HG02852 (cell line): ENCODE measurements at regions not wholly inside any gene's neighbourhood (a gene's known extent, or its start where the extent isn't known, plus 50 kb on each side); places are given as distances from the start of the nearest gene placed in this dataset.

Experiments
- ATAC-seq: cut with Tn5 transposase; IDR thresholded peaks from one replicate; pipeline ENCODE4 v1.9.1; 2021; ENCODE audit warnings: mild to moderate bottlenecking, moderate library complexity; ENCODE audit not compliant: unreplicated experiment

DNA sequence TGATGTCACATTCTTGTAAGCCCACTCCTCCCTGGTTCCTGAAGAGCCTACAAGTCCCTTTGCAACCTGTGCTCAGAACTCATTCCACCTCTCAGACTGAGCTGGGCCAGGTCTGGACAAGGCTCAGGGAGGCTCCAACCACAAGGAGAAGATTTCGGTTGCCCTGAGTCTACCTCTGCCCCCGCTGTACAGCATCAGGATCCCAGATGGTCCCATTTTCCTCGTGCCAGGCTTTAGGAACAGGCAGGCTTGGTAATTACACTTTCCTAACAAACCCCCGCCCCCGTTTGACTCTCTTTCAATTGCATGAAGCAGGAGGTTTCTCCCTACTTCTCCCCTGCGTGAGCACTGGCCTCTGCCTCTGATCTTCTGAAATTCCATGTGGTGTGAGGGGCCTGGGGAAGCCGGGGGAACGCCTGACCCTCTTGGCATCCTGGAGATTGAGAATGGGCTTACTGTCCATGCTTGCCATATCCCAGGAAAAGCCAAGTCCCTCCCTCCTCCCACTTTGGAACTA, 86.9 kb upstream of the CTNNA1 start:
- ATAC-seq = no peak

DNA sequence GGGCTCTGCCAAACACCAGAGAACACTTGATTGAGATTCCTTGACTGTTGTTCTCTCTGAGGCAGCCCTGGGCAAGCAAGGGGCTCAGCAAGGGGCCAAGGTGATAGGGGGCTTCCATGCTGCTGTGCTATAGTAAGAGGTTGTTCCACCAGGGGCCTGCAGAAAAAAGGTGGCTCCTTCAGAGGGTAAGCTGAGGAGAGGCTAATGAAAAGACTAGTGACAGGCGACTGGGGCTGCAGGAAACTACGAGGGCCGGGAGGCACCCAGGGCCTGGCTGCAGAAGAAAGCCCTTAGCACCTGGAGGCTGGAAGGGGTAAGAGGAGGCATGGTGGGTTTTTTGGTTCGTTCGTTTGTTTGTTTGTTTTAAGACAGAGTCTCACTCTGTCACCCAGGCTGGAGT, 88.0 kb upstream of the CTNNA1 start:
- no peak for ATAC-seq

DNA sequence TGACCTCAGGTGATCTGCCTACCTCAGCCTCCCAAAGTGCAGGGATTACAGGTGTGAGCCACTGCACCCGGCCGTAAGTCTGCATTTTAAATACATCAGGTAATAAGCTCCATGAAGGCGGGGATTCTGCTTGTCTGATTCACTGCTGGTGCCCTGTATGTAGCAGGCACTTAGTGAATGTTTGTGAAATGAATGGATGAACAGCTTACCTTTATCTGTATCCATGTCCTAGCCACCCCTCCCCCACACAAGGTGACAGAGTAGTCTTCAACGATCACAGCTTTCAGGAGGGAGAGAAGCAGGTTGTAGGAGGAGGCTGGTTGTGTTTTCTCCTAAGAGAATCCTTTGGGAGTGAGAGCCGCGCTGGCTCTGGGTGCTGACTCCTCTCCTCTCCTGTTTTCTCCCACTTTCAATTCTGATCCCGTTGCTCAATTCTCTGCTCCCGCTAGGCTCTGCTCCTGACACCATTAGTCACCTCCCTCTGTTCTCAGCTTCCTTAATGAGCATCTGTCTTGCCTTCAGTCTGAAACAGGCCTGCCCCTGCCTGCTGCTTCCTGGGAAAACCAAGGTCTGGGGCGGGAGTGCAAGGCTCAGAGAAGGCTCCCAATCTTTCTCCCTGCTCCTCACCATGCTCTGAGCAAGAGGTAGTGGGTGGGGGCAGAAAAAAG, 88.8 kb upstream of the CTNNA1 start:
- no peak for ATAC-seq

DNA sequence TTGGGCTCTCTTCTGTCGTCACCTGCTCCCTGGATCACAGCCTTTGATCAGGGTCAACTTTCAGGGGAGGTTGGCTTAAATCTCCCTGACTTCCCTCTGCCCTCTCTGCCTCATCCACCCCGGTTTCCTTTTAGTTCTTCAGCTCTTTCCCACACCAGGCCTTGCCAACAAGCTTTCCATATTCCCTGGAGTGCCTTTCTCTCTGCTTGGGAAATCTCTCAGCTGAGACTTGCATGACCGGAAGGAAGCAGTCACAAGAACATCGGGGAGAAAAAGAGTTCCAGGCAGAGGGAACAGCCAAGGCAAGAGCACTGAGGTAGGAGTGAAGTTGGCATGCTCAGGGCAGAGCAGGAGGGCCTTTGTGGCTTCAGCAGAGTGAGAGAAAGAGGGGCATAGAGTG, 88.4 kb upstream of the HSPA9 start:
- ATAC-seq = no peak

DNA sequence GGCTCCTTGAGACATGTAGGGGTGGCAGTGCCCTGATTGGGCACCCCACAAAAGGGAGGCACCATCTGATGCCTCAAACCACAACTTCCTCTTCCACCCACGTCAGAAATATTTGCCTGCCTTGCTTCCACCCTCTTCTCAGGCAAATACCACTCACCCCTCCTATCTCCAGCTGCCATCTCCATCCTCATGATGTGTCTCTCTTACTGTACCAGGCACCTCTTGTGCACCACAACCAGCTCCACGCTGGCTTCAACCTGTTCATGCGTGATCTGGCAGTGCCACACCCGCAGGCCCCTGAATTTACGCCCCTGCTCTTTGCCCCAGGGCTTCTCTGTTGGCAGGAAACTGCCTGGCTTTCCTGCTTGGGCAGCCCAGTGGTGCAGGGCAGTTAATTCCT, 87.8 kb upstream of the HSPA9 start:
- no peak for ATAC-seq

DNA sequence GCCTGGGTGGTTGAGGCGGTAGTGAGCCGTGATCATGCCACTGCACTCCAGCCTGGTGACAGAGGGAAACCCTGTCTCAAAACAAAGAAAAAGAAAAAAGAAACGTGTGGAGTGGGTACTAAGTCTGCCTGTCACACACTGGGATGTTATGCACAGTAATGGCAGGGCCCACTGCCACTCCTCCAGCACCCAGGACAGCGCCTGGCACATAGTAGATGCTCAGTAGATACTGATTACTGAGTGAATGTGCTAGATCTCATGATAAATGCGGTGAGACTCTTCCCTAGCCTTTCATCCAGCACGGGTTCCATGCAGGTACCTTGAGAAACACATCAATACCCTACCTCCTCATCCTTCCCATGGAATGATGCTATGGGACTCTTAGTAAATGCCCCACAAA, 87.4 kb upstream of the HSPA9 start:
- no peak for ATAC-seq

DNA sequence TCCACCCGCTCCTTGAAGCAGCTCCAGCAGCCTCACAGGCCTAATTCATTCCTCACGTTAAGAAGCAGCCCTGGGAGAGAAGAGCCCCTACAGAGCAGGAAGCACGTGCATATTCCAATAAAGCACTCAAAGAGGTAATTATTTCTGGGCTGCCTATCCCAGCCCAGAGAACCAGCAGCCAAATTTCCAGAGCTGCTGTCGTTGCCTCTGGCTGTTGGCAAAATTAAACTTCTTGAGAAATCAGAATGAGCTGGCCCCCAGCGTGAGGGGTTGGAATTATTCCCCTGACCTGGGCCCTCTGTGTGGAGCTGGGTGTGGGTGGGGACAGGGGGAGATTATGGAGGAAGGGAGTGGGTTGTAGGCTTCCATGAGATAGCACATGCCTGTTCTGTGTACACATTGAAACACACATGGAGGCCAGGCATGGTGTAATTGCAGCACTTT, 86.8 kb upstream of the HSPA9 start:
- ATAC-seq = no peak

DNA sequence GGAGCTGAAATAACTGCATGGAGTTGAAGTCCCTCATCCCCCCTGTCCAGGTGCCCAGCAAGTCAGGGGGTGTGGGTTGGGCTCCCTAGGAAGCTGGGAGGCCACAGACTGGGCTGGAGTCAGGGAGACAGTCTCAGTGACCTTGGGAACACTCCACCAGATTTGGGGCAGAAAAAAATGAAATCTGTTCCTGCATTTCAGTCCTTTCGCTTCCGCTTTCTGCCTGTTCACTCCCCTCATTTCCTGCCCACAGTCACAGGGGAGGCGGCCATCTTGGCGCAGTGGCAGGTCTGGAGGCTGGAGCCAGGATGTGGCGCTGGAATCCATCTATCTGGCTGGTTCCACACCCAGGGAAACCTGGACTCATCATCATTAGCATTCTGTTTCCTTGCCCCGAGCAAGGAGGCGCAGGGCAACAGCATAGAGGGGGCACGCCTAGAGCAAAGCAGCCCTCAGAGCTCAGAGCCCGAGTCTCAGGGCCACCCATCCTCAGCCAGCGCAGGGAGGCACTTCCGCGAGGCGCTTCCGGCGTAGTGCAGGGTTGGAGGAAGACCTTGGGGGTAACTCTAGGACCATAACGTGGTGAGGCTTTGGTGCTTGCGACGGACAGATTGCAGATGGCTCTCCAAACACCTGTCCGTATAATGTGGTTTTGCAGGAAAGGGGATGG, 86.2 kb upstream of the HSPA9 start:
- no peak for ATAC-seq

DNA sequence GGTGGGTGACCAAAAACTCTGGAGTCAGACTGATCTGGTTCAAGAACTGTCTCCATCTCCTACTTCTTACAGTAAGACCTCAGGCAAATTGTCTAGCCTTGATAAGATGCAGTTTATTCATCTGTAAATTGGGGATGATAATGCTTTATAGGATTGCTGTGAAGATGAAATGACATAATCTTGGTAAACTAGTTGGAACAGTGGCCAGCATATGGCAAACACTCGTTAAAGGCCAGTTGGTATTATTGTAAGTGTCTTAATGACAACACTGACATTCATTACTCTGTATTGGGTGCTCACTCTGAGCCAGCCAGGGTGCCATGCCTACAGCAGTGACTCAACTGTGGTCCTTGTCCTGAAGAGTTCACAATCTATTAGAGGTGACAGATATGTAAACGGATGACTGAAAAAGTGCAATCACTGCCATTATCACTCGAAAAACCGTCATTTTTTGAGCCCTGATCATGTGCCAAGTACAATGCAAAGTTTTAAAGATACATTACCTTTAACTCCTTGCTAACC, 84.9 kb upstream of the HSPA9 start:
- no peak for ATAC-seq

DNA sequence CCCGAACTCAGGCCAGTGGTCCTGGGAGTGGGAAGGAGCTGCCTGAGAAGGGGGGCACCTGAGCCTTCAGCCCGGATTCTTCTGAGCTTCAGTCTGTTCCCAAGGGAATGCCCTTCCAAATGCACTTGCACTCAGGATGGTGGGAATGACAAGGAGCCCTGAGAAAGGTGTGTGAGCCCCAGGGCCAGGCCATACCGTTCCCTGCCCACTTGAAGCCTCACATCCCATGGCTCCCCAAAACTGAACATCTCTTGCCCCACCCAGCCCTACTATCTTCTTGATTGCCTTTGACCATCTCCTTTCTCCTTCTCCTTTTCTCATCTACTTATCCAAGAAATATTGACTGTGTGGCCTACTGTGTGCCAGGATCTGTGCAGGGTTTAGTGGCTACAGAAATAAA, 84.4 kb upstream of the HSPA9 start:
- no peak for ATAC-seq

DNA sequence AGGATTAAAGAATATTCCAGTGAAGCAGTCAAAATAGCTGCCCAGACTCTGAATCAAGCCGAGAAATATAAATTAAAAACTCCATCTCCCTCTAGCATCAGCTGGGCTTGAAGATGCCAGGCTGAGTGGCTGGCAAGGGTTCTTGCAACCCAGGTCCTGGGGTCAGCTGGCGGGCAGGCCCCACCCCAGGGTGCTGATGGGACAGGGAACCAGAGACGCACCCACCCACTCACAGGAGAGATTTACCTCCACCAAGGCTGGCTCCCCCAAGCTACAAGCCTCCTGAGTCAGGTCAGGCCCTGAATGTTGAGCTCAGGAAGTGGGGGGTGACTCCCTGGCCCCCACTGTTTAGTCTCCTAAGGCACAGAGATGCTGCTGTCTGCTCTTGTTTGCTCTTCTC, 83.9 kb upstream of the HSPA9 start:
- ATAC-seq = no peak

DNA sequence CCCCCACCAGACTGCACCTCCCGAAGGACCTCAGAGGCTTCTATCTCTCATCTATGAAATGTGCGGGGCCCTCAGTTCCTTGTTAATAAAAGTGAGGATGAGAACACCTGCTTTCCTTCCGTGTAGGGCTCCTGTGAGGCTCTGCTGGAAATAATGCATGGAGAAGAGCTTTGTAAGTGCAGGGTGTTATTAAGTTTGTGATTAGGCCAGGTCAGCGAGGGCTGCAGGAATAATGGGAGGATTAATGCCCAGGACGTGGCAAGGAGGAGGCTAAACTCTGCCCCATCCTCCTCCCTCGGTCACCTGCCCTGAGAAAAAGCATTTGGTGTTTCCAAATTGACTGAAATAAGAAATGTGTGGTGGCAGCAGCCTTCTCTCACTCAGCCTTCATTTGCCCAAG, 83.5 kb upstream of the HSPA9 start:
- no peak for ATAC-seq

DNA sequence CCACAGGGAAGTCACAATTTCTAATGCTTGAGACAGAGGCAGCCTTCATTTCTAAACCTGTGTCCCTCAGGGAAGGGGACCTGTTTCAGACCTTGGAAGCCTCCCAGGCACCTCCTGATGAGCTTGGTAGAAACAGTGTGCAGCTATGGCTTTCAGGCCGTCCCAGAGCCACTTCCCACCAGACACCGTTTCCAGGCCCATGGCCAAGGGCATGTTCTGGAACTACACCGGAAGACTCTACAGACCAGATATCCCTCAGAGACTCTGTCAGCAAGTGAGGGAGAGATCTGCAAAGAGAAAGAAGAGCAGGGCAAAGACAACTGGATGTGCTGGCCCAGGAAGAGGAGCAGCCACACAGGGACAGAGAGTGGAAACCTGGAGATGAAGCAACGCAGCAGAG, 82.2 kb upstream of the HSPA9 start:
- ATAC-seq = no peak

DNA sequence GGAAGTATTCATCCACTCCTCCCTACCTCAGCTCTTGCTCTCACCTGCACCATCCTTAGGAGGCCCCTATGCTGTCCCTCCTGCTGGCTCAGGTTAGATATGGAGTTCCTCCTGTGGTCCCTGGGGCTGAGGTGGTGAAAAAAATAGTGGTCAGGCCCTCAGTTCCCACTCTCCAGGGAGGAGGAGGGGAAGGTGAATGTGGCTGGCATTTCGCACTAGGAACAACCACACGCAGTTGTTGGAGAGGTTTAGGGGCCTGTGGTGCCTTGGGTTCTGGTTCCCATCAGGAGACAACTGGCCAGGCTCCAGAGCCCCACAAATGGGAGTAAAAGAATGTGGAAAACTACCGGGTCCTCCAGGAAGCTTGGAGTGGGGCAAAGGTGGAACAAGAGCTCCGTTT, 81.7 kb upstream of the HSPA9 start:
- ATAC-seq = no peak

DNA sequence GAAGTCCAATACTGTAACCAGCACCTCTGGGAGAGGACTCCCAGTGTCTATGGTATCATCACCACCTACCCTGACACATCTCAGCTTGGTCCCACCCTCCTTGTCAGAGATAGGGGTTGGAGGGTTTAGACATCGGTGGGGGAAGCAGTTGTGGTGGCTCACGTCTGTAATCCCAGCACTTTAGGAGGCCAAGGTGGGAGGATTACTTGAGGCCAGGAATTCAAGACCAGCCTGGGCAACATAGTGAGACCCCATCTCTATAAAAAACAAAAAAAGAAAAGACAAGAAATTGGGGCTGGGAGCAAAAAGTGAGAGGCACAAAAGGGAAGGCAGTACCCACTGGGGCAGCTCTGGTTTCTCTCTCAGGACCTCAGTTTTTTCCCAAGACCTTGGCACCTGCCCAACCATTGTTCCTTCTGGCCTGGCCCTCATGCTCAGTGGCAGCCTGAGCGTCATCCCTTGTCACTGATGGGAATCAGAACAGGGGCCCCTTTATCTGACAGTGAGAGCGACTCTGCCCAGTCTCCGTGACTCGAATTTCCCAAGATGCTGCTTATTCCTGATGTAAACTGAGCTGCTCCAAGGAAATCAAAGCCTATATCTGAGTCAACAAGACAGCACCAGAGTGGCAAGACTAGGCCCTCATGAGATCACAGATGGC, 80.5 kb upstream of the HSPA9 start:
- ATAC-seq = no peak

DNA sequence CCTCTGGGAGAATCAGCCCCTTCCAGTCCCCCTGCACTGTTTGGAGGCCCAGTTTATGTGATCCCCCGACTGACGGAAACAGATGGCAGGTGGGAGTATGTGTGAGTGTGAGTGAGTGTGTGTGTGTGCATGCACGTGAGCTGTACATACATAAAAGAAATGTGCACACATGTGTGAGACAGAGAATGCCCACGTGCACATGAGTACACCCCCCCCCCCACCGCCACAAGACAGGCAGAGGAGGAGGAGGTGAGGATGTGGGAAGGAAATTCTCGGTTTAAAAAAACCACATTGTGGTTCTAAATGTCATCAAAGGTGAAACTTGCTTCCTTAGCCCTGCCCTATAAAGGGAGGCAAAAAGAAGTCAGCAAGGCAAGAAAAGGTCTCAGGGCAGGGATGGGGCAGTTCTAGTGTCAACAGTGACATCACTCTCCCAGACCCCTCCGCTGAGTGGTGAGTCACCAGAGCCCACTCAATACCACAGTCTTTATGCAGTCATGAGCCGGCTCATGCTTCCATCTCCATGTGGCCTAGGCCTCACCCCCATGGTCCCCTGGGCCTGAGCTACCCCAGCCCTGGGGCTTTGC, 79.2 kb upstream of the HSPA9 start:
- peak; percentile 55 for ATAC-seq

DNA sequence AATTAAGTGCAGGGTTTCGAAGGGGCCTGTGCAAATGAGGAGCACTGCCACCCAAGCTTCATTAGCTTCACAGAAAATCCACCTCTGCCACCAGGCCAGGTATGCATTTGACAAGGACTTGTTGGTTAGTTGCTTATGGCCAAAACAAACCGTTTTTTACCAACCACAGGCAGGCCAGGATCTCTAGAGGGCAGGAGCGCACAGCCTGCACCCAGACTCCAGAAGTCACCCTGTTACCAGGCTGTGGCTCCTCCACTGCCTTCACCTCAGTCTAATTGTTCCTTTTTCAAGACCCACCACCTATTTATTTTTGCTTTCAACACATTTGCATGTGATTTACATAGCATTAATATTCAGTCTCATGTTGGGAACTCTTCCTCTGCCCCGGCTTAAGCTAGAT, 78.3 kb upstream of the HSPA9 start:
- ATAC-seq = no peak

DNA sequence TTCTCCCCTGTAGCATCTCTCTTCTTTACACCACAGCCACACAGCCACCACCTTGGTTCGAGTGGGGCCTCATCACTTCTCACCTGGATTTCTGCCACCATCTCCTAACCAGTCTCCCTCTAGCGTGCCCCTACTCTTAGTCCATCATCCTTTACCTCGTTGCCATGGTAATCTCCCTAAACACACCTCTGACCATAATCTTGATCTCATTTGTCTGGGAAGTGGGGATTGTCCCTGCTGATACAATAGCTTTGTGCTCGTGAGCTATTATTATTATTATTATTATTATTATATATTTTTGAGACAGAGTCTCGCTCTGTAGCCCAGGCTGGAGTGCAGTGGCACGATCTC, 76.5 kb upstream of the HSPA9 start:
- ATAC-seq = no peak

DNA sequence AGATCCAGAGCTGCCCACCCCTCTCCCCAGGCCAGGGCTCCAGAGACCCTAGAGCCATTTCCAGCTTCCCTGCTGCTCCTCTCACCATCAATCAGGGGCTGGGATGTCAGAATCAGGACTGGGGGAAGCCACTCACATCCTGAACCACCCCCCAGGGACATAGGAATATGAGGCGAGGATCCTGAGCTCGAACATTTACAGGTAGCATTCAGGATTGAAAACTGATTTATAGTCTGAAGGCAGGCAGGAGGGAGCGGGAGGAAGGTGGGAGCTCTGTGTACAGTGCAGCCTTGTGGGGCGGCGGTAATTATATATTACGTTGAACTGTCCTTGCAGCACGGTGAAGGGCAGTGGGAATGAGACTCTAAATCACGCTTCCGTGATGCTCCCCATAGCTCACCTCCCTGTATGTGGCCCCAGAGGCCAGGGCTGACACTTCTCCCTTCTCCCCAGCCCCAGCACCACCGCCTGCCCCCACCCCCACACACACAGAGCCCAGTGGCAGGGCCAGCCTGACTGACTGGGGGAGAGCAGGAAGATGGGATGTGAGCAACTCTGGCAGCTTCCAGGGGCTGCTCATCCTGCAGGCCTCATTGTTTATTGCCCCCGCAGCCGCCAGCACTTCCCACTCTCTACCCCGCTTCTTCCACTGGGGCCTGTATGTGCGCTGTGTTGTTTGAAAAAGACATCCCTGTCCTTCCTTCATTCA, 76.0 kb upstream of the HSPA9 start:
- no peak for ATAC-seq

DNA sequence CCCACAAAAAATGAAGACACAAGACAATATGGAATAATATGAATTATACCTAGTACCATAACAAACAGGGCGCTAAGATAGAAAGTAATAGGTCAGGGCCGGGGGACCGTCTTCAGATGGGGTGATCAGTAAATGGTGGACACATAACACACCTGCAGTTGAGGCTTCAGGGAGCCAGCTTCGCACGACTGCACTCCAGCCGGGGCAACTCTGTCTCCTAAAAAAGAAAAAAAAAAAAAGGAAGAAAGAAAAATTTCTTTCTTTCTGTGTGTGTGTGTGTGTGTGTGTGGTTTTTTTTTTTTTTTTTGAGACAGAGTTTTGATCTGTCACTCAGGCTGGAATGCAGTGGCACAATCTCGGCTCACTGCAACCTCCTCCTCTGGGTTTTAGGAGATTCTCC, 75.0 kb upstream of the HSPA9 start:
- ATAC-seq = no peak

DNA sequence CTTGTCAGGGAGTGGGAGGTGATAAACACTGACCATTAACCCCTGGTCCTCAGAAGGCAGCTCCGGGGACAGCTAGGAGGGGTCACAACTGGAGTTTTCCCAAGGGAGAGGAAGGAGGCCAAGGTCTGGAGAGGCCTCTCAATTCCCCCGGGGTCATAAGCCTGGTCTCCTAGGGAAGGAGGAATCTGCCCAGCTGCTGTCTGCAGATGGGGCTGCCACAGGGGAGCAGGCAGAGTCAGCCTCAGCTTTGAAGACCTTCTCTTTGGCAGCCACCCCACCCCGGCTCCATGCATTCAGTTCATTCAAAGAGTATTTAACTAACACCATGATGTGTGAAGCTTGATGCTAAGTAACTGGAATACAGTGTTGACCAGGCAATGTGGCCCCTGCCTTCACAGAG, 74.6 kb upstream of the HSPA9 start:
- ATAC-seq = no peak
